ENCODE measurements at regions not wholly inside any gene's neighbourhood (a gene's known extent, or its start where the extent isn't known, plus 50 kb on each side); places are given as distances from the start of the nearest gene placed in this dataset.

DNA sequence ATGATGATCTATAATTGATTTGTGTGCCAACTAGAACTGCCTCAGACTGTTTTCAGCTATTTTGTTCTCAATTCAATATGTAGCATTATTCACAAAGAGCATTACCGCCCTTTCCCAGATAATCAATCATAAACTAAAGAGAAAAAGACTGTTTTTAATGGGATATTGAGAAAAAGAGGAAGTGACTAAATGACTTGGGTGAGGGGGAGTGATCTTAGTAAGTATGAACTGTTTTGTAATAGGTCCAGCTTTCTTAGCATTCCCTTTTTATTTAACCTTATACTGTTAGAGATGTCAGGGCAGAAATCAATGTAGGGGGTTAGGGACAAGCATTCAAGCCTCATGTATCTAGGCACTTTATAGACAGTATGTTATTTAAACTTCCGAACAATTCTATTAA is 157.8 kb upstream of the DPYD start:
- no peaks in the 10 kb centered on the region for H3K79me1 ChIP-seq (replicated peaks; ENCODE audit: low read length, poor library complexity, severe bottlenecking)
- WGBS, result no CpG with 5 or more reads among the region's 2 CpGs
- no peak overlapping the region for H3K9ac ChIP-seq (ENCODE audit: low read length)
- no peak overlapping the region for H3K18ac ChIP-seq (ENCODE audit: low read depth in 1 of 2, low read length in 2 of 2)
- H4K91ac ChIP-seq (ENCODE audit: low read length), result no peak overlapping the region
- H3K9me3 ChIP-seq (ENCODE audit: control insufficient read depth, low read length), result no peaks in the 10 kb centered on the region
- H2BK12ac ChIP-seq (ENCODE audit: low read length in 2 of 2), result no peak overlapping the region
- H2AFZ ChIP-seq (ENCODE audit: low read depth, low read length), result no peak overlapping the region
- no peaks in the 10 kb centered on the region for H3K36me3 ChIP-seq (ENCODE audit: control insufficient read depth in 1 of 2, insufficient read depth in 2 of 2, low read depth in 1 of 2, low read length in 2 of 2)
- H3K4me2 ChIP-seq (ENCODE audit: low read length, poor library complexity, severe bottlenecking), result no peak overlapping the region
- H2AK5ac ChIP-seq (ENCODE audit: low read length, severe bottlenecking), result no peak overlapping the region
- no peak overlapping the region for H3K23ac ChIP-seq (ENCODE audit: low read length in 2 of 2)
- no peak overlapping the region for H3K27ac ChIP-seq (ENCODE audit: low read length, poor library complexity, severe bottlenecking)
- DNase-seq, result no peak
- H2BK5ac ChIP-seq (ENCODE audit: low read depth, low read length, poor library complexity, severe bottlenecking), result no peak overlapping the region
- no peak overlapping the region for H3K14ac ChIP-seq (ENCODE audit: low read length in 2 of 2)
- H3K4me3 ChIP-seq (ENCODE audit: insufficient read depth in 1 of 2, low read depth in 1 of 2, low read length in 2 of 2), result no peak overlapping the region
- H2BK120ac ChIP-seq (ENCODE audit: low read depth, low read length), result no peak overlapping the region
- H4K8ac ChIP-seq (ENCODE audit: low read length), result no peak overlapping the region
- H2BK15ac ChIP-seq (ENCODE audit: low read depth, poor library complexity, severe bottlenecking), result no peak overlapping the region
- H3K4ac ChIP-seq (ENCODE audit: low read depth in 1 of 2, low read length in 2 of 2), result no peak overlapping the region
- no peaks in the 10 kb centered on the region for H3K27me3 ChIP-seq (ENCODE audit: control insufficient read depth in 1 of 2, insufficient read depth in 1 of 2, low read length in 2 of 2)
- no peaks in the 10 kb centered on the region for H3K4me1 ChIP-seq (ENCODE audit: control insufficient read depth, insufficient read depth, low read depth, low read length)

DNA sequence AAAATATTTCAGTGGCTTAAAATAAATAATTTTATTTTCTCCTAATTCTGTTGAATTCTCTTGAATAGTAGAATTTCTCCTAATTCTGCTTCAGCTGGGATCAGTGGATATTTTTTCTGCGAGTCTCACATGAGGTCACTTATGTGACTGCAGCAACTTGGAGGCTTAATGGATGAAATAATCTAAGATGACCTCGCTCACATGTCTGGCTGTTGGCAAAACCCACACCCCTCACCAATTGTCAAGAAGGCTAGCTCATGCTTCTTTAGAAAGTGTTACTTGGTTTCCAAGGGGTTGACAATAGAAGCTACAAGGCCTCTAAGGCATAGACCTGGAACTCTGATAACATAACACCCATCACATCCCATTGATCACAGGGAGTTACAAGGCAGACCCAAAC is 156.9 kb upstream of the DPYD start:
- no peak overlapping the region for H2BK15ac ChIP-seq (ENCODE audit: low read depth, poor library complexity, severe bottlenecking)
- peak overlapping the region in 1 of 2 experiments; percentile 6 for H2BK12ac ChIP-seq (ENCODE audit: low read length in 2 of 2)
- H3K9ac ChIP-seq (ENCODE audit: low read length), result no peak overlapping the region
- no peak overlapping the region for H4K91ac ChIP-seq (ENCODE audit: low read length)
- WGBS, result 80% methylated on average over 2 of the region's 2 CpGs
- no peak overlapping the region for H3K4me3 ChIP-seq (ENCODE audit: insufficient read depth in 1 of 2, low read depth in 1 of 2, low read length in 2 of 2)
- H2AFZ ChIP-seq (ENCODE audit: low read depth, low read length), result no peak overlapping the region
- H2BK120ac ChIP-seq (ENCODE audit: low read depth, low read length), result no peak overlapping the region
- H3K4me1 ChIP-seq (ENCODE audit: control insufficient read depth, insufficient read depth, low read depth, low read length), result no peaks in the 10 kb centered on the region
- no peaks in the 10 kb centered on the region for H3K27me3 ChIP-seq (ENCODE audit: control insufficient read depth in 1 of 2, insufficient read depth in 1 of 2, low read length in 2 of 2)
- DNase-seq, result no peak
- no peak overlapping the region for H2AK5ac ChIP-seq (ENCODE audit: low read length, severe bottlenecking)
- H3K36me3 ChIP-seq (ENCODE audit: control insufficient read depth in 1 of 2, insufficient read depth in 2 of 2, low read depth in 1 of 2, low read length in 2 of 2), result no peaks in the 10 kb centered on the region
- H3K4ac ChIP-seq (ENCODE audit: low read depth in 1 of 2, low read length in 2 of 2), result no peak overlapping the region
- no peak overlapping the region for H3K4me2 ChIP-seq (ENCODE audit: low read length, poor library complexity, severe bottlenecking)
- H4K8ac ChIP-seq (ENCODE audit: low read length), result peak overlapping the region; percentile 4
- no peak overlapping the region for H3K14ac ChIP-seq (ENCODE audit: low read length in 2 of 2)
- H3K79me1 ChIP-seq (replicated peaks; ENCODE audit: low read length, poor library complexity, severe bottlenecking), result no peaks in the 10 kb centered on the region
- no peak overlapping the region for H3K18ac ChIP-seq (ENCODE audit: low read depth in 1 of 2, low read length in 2 of 2)
- H2BK5ac ChIP-seq (ENCODE audit: low read depth, low read length, poor library complexity, severe bottlenecking), result no peak overlapping the region
- H3K9me3 ChIP-seq (ENCODE audit: control insufficient read depth, low read length), result no peaks in the 10 kb centered on the region
- no peak overlapping the region for H3K23ac ChIP-seq (ENCODE audit: low read length in 2 of 2)
- H3K27ac ChIP-seq (ENCODE audit: low read length, poor library complexity, severe bottlenecking), result no peak overlapping the region

DNA sequence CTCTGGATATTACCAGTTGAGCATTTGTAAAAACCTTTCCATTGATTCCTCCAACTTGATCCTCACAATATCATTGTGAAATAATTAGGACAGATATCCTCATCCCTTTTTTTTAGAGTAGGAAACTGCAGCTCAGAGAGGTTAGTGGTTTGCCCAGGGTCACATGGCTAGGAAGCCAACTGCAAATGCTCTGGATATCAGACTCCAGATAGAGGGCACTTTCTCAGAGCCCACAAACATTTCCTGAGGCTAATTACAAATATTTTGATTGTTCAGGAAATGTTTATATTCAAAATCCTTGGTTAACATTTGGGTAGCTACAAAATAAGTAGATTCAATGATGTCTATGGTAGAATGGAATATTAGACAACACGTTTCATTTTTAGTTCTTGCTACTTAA is 154.8 kb upstream of the DPYD start:
- H3K9ac ChIP-seq (ENCODE audit: low read length), result no peak overlapping the region
- no peak overlapping the region for H3K4ac ChIP-seq (ENCODE audit: low read depth in 1 of 2, low read length in 2 of 2)
- H3K27me3 ChIP-seq (ENCODE audit: control insufficient read depth in 1 of 2, insufficient read depth in 1 of 2, low read length in 2 of 2), result no peaks in the 10 kb centered on the region
- no peaks in the 10 kb centered on the region for H3K9me3 ChIP-seq (ENCODE audit: control insufficient read depth, low read length)
- H3K18ac ChIP-seq (ENCODE audit: low read depth in 1 of 2, low read length in 2 of 2), result no peak overlapping the region
- no peak overlapping the region for H2BK12ac ChIP-seq (ENCODE audit: low read length in 2 of 2)
- no peak overlapping the region for H3K23ac ChIP-seq (ENCODE audit: low read length in 2 of 2)
- no peak overlapping the region for H3K4me3 ChIP-seq (ENCODE audit: insufficient read depth in 1 of 2, low read depth in 1 of 2, low read length in 2 of 2)
- no peaks in the 10 kb centered on the region for H3K79me1 ChIP-seq (replicated peaks; ENCODE audit: low read length, poor library complexity, severe bottlenecking)
- no peak overlapping the region for H4K8ac ChIP-seq (ENCODE audit: low read length)
- no peak overlapping the region for H2AFZ ChIP-seq (ENCODE audit: low read depth, low read length)
- no peak overlapping the region for H3K14ac ChIP-seq (ENCODE audit: low read length in 2 of 2)
- H3K4me2 ChIP-seq (ENCODE audit: low read length, poor library complexity, severe bottlenecking), result no peak overlapping the region
- no peak overlapping the region for H2BK5ac ChIP-seq (ENCODE audit: low read depth, low read length, poor library complexity, severe bottlenecking)
- no peak overlapping the region for H4K91ac ChIP-seq (ENCODE audit: low read length)
- no peaks in the 10 kb centered on the region for H3K4me1 ChIP-seq (ENCODE audit: control insufficient read depth, insufficient read depth, low read depth, low read length)
- no peaks in the 10 kb centered on the region for H3K36me3 ChIP-seq (ENCODE audit: control insufficient read depth in 1 of 2, insufficient read depth in 2 of 2, low read depth in 1 of 2, low read length in 2 of 2)
- H2AK5ac ChIP-seq (ENCODE audit: low read length, severe bottlenecking), result no peak overlapping the region
- no peak overlapping the region for H2BK120ac ChIP-seq (ENCODE audit: low read depth, low read length)
- no peak overlapping the region for H3K27ac ChIP-seq (ENCODE audit: low read length, poor library complexity, severe bottlenecking)
- DNase-seq, result no peak
- H2BK15ac ChIP-seq (ENCODE audit: low read depth, poor library complexity, severe bottlenecking), result no peak overlapping the region
- WGBS, result 100% methylated on average over 1 of the region's 1 CpG

DNA sequence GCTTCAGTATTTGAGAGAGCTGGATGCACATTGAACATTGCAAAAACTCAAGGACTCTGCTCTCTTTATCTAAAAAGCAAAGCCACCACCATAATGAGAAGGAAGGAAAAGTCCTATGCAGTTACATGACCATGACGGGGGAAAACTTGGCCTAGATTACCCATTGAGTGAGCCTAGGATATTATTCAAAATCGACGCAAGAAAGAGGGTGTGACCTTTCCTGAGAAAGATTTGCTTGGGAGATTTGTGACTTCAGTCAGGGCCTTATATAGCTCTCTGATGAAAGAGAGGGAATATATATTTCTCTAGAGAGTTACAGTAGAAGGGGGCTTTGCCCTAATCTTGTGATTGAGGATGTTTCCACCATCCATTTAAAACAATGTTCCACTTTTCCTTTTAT is 153.0 kb upstream of the DPYD start:
- Histone ChIP-seq H3K23ac (ENCODE audit: low read length in 2 of 2) (no peak overlapping the region), H4K8ac (ENCODE audit: low read length) (no peak overlapping the region), H2AK5ac (ENCODE audit: low read length, severe bottlenecking) (no peak overlapping the region), H2BK15ac (ENCODE audit: low read depth, poor library complexity, severe bottlenecking) (no peak overlapping the region), H3K4me3 (ENCODE audit: insufficient read depth in 1 of 2, low read depth in 1 of 2, low read length in 2 of 2) (no peak overlapping the region), H3K27ac (ENCODE audit: low read length, poor library complexity, severe bottlenecking) (no peak overlapping the region), H3K14ac (ENCODE audit: low read length in 2 of 2) (no peak overlapping the region), H3K9me3 (ENCODE audit: control insufficient read depth, low read length) (no peaks in the 10 kb centered on the region), H2BK120ac (ENCODE audit: low read depth, low read length) (no peak overlapping the region), H2BK12ac (ENCODE audit: low read length in 2 of 2) (no peak overlapping the region), H3K4me1 (ENCODE audit: control insufficient read depth, insufficient read depth, low read depth, low read length) (no peaks in the 10 kb centered on the region), H3K36me3 (ENCODE audit: control insufficient read depth in 1 of 2, insufficient read depth in 2 of 2, low read depth in 1 of 2, low read length in 2 of 2) (no peaks in the 10 kb centered on the region), H2BK5ac (ENCODE audit: low read depth, low read length, poor library complexity, severe bottlenecking) (no peak overlapping the region), H3K79me1 (replicated peaks; ENCODE audit: low read length, poor library complexity, severe bottlenecking) (peaks cover 1% of the 10 kb centered on the region), H3K27me3 (ENCODE audit: control insufficient read depth in 1 of 2, insufficient read depth in 1 of 2, low read length in 2 of 2) (no peaks in the 10 kb centered on the region), H3K18ac (ENCODE audit: low read depth in 1 of 2, low read length in 2 of 2) (no peak overlapping the region), H3K9ac (ENCODE audit: low read length) (no peak overlapping the region), H2AFZ (ENCODE audit: low read depth, low read length) (no peak overlapping the region), H3K4me2 (ENCODE audit: low read length, poor library complexity, severe bottlenecking) (no peak overlapping the region), H4K91ac (ENCODE audit: low read length) (no peak overlapping the region), H3K4ac (ENCODE audit: low read depth in 1 of 2, low read length in 2 of 2) (no peak overlapping the region)
- DNase-seq, result no peak
- WGBS, result 95% methylated on average over 3 of the region's 3 CpGs

Measured in mesenchymal stem cell (in vitro differentiated cells and primary cell).